C1 segment of cervical spinal cord (tissue), 14 donors: ENCODE measurements at regions not wholly inside any gene's neighbourhood (a gene's known extent, or its start where the extent isn't known, plus 50 kb on each side); places are given as distances from the start of the nearest gene placed in this dataset.
"Not testable (repeated sequence)": the region's sequence is repeated elsewhere in the genome, so short reads cannot be mapped to it uniquely, and the experiment has no call there.

Source experiments
- DNase-seq, 14 donors: peaks; one replicate each; lab custom pipeline; 2025; lab: John Stamatoyannopoulos, UW

DNA sequence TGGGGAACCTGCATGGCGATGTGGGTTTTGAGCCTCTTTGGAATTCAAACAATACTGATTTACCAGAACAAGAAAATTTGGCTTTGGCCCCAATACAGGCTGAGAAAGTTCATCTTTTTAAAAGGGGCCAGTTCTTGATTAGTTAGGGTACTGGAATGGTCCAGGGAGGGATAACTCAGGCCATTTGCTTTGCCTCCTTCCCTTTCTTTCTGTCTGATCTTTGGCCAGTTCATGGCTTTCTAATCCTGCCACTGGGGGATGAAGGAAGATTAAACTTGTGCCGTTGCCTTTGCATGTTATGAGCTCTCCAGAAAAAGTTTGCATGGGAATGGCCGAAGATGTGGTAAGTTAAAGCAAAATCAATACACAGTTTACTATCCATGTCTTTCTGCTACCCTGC, 78.4 kb downstream of the ADAMTS15 start:
- no peak for DNase-seq

DNA sequence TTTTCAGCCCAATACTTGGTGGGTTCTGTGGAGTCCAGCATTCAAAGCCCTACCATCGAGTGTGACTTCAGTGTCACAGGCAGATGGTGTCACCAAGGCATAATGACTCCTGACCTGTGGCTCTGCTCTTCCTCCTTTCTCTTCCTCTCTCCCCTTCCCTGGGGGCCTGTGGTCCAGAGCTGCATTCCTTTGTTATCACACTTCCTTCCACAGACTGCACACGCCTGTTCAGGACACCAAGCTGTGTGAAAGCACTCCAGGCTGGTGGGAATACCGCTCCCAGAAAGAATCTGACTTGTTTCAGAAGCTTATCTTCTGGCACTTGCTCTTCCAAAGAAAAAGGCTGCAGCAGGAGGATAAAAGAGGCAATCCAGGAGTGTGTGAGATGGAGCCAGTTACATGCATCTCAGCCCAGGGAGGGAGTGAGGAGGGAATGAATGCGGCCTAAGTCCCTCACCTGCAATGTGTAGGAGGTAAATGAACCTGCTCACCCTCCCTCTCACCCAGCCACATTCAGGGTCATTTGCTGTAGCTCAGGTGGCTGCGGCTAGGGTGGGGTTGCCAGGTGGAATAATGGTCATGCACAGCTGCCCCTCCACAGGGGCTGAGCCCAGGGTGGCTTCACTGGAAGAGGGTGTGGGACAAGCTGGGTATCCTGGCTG, 79.3 kb downstream of the ADAMTS15 start:
- no peak for DNase-seq

DNA sequence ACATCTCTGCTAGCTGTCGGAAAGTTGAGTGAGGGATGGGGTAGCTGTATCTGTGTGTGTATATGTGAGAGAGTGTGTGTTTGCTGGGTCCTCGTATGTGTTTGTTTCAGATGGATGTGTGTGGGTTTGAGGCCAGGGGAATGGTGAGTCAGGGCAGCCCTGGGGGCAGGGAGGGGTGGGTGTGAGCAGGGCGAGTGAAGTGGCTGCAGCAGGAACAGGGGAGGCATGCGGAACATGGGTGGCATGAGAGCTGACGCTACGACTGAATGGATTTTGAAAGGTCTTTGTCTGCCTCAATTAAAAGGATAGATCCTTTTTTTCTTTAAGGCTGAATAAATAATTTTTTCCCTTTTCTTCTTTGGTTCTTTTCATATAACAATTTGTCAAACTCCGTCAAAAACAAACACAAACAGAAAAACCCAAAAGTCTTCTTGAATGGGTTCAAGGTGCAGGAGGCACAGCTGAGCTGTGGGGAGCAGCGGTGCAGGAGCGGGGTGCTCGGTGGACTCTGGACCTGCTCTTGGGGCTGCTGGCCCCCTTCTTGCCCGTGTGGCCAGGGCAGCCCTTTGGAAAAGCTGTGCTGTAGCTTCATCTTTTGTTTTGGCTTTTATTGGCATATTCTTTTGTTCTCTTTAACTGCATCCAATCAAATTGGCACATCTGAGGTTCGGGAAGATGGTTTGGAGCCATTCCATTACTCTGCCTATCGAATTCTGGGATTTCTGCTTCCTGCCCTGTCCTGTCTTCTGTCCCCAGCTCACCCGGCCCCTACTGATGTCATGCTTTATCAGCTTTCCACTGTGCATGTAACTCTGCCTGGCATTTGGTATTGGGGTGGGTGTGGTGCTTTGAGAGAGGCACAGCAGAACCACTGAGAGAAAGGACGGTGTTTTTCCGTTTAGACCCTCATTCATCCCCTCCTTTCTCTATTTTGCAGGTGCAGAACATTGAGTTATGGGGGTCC, 80.1 kb downstream of the ADAMTS15 start:
- no peak for DNase-seq

DNA sequence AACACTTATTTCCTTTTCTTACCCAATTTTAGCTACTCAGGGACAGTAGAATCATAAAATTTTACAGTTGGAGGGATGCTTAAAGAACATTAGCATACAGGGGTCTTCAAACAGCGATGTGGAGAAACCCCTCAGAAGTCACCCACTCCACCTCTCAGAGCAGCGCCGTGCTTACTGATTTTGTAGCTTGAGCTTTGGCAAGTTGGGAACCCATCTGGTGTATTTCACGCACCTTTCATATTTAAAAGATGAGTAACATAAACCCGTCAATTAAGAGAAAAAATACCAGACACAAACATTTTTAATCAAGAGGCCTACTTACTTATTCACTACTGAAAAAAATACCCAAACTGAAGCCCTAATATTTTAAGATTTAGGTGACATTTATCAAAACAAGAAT, 80.9 kb downstream of the ADAMTS15 start:
- no peak for DNase-seq

DNA sequence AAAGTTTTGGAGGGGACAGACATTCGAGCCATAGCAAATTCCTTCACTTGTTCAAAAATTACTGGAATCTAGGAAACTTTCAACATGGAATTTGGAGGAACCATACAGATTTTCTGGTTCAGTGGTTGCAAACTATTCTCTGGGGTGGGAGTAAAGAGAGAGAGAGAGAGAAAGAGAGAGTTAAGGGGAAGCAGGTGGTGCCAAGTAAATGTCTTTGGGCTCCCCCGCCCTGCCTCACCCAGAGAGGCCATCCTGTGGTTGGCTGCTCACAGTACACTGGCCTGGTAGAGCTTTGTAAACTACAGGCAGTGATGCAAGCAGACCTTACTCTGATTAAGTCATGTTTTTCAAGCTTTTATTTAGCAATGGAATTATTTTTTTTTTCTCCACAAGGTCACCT, 82.6 kb downstream of the ADAMTS15 start:
- no peak for DNase-seq

DNA sequence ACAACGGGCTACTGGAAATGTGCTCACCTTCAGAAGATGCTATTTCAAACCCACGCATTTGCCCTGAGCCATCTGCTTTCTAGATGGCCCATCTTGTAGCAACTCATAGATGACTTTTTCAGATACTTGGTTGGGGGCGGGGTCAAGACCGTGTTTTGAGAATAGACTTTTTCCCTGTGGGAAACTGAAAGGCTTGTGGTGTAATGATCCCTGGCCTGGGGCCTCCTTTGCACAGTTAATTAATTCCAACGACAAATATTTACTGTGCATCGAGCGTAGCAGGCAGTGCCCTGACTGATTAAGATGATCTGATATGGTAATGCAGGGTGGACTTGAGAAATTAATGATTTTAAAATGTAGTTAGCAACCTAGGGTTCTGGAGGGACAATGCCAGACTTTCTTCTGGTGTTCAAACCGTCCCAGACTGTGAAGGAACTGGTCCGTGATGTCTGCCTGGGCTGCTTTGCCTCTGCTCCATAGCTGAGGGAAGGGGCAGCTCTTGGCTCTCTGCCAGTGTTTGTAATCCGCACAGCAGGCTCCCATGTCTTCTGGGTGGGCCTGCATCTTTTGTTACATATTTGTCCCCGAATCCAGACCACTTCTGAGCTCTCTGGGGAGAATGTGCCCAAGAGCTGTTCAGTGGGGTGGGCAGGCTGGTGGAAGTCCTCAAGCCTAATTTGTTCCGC, 84.8 kb downstream of the ADAMTS15 start:
- DNase-seq, result no peak

DNA sequence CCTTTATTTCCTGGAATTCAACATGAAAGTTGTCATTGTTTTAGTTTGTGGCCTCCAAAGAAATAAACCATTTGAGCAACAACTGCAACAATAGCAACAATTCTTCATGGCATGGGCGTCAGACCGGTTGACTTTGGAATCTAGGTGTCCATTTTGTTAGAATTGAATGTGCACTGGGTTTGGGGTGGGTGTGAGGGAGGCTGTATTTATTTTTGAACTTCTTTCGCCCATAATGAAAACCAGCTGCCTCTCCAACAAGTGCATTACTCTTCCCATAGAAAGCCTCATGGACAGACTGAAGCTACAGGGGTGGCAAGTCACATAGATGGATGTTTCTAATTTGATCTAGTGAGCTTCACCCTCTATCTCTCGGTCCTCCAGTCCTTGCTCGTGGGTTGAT, 85.4 kb downstream of the ADAMTS15 start:
- no peak for DNase-seq

DNA sequence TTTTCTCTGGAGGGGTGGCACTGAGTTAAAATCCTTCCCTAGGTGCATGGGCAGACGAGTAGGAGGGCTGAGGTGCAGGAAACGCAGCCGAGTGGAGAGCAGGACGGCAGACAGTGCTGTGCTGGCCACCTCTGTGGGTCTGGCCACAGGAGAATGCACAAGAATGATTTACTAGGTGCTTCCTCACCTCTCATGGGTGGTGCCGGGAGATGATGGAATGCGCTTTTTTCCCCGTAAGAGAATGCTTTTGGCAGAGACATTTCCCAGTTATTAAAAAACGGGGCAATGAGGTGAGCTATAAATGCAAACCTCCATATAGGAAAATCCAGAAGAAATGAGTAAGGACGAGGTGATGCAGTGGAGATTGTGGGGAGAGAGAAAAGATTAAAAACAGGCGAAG, 86.1 kb downstream of the ADAMTS15 start:
- DNase-seq, result no peak

DNA sequence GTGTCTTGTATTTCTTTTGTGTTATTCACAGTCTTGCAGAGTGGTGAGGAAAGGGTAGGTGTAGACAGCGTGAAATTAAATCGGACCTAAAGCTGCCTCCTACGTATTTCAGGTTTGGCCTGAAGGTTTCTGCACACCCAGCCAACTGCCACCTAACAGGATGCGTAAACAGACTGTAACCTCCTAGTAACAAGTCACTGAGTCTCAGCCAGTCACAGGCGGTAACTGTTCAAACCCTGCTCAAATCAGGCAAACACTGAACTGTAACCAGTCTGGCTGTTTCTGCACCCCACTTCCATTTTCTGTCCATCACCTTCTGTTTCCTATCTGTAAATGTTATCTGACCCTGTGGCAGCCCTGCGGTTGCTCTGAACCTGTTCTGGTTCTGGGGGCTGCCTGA, 87.1 kb downstream of the ADAMTS15 start:
- DNase-seq, result no peak

DNA sequence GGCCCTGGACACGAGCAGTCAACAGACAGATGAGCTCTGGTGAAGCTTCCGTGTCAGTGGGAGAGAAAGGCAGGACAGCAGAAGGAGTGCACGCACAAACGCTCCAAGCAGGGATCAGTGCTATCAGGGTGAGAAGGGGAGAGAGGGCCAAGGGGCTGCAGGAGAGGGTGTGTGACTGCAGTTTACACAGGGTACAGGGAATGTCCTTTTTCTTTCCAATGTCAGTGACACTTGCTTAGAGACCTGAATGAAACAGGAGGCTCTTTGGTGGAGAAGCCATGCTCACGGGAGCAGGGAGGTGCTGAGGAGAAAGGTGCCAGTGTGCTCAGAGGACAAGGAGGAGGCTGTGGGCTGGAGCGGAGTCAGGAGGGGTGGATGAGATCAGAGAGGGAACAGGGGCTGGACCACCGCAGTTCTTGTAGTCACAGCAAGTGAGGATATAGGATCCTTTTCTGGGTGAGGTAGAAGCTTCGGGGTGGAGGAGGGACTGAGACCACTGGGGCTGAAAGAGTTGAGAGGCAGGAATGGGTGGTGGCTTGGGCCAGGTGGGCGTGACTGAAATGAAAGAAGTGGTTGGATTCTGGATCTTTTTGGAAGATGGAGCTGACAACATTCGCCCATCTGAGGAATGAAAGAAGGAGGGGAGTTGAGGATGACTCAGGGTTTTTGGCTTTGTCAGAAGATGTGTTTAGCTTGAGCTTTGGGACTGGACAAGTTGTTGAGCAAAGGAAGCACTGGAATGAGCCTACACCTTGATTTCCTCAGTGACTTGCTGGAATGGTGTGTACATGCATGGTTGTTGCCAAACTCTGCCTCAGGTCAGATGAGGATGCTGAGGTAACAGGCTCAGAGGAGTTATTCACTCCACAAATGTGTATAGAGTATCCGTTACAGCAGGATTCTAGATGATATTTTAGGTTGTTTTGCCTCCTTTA, 87.9 kb downstream of the ADAMTS15 start:
- no peak for DNase-seq

DNA sequence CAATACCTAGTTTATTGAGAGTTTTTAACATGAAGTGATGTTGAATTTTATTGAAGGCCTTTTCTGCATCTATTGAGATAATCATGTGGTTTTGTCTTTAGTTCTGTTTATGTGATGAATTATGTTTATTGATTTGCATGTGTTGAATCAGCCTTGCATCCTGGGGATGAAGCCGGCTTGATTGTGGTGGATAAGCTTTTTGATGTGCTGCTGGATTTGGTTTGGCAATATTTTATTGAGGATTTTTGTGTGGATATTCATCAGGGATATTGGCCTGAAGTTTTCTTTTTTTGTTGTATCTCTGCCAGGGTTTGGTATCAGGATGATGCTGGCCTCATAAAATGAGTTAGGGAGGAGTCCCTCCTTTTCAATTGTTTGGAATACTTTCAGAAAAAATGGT, 91.2 kb downstream of the ADAMTS15 start:
- DNase-seq, result not testable (repeated sequence)

DNA sequence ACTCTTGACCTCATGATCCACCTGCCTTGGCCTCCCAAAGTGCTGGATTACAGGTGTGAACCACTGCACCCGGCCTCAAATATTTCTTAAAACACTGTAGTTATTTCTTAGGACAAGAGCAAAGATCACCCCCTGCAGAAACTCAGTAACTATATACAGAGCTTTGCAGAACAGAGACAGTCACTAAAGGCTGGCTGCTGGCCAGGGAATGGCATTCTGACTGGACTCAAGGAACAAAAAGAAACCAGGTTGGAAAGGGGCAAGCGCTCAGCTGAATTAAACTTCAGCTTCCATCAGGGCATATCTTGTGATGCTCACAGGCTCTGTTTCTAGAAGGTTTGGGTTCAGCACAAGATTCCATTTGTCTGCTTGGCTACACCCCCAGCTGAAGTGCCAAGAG, 95.8 kb downstream of the ADAMTS15 start:
- no peak for DNase-seq

DNA sequence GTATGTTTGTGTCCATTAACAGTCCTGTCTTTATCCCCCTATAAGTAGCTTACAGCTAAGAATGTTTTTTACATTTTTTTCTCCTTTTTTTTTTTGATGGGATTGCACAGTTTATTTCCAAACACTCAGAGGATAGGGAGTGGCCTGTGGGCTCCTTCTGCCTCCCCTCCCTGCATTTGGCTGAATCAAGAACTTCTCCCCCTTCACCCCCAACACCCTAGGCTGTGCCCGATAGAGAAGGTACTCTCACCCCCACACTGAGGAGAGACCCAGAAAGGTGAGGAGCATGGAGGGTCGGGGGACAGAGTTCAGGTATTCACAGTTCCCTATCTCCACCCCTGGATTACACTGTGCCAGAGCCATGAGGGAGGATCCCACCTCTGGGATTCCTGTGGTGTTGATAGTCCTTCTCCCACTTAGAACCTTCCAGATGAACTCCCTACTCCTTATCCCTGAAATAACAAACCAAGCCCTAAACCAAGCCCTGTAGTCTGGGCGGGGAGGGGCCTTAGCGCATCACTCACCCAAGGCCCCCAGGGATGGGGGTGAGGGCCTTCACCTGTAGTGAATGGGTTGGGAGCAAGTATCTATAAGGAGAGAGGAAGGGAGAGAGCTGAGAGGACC, 97.1 kb downstream of the ADAMTS15 start:
- no peak for DNase-seq

DNA sequence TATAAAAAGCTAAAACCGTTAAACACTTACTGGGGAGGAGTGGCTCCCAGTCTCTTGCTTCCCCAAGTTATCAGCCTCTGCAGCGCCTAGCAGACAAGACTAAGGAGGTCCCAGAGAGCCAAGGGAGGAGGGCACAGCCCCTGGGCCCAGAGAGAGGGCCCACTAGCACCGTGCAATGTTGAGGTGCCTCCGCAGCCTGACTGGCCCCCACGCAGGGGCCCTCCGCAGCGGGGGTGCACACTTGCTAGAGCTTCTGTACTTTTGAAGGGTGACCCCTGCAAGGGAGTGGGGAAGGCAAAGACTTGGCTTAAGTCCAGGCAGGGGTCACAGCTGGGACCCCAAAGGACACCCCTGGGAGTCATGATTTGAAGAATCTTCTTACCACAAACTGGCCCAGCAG, 98.0 kb downstream of the ADAMTS15 start:
- DNase-seq, result no peak

DNA sequence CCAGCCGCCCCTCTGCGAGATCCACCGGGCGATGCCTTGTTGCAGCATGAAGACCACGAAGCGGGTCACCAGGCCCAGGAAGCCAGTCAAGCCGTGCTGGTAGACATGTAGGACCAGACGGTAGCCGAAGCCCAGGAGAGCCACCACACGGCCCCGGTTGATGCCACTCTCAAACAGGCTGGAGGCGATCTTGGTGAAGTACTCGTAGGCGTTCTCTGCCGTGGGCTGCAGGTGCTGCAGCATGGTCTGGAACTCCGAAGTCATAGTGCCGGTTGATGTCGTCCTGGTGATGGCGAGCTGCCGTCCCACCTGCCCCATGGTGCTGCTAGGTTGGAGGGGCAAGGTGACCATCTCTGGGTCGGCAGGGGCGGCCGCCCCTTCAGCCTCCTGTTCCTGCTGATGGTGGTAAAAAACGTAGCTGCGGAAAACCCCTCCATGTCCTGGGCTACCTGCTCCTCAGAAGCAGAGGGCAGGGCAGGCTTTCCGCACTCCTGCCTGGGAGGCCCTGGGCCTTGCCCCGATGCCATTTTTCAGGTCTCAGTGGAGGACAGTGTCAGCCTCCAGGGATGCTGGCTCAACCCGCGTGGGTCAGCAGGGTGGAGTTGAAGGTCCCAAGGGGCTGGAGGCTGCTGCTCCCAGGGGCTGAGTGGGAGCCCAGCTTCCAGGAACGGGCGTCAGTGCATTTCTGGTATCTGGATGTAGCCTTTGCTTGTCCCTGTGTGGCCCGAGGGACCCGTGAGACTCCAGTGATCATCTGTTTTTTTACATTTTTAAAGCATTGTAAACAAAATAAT, 98.7 kb downstream of the ADAMTS15 start:
- no peak for DNase-seq

DNA sequence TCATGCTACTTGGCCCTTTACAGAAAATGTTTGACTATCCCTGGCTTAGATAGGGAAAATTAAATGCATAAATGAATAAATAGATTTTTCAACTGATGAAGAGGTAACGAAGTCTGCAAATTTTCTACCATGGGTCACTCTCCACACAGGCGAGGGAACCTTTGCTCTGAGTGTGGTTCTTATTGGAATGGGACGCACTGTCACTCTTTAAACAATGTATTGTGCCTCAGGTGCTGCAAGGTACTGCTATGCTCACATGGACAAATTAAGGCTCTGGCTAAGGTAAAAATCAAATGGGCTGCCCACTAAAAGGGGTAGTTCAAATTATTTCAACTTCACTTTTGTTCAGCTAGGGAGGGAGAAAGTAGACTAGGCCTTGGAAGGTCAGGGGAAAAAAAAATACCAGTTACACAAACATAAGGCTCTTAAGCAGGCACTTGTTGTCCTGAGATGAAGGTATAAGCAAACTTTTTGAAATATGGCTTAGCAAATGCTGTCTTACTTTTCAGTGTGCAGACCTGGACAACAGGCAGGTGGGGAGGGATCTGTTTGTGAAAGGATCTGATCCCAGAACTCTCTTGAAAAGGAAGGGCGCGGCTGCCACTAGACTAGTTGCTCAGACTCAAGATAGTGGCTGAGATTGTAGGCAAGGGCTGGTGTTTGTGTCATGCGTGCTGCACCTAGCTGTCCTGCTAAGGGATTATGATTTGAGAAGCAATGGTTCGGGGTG, 99.5 kb downstream of the ADAMTS15 start:
- no peak for DNase-seq

DNA sequence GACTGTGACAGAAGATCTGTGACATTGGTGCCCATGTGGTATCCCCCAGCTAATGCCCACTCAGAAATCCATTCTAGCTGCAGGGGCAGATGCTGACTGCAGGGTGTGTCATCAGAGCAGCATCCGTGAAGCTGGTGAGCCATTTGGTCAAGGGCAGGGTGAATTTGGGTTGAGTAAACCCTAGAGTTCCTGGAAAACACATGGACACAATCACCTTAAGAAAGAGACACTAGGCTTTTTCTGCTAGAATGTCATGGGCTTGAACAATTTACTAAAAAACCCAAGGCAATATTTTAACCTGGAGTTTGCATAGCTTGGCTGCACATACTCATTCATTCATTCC, 100.0 kb downstream of the ADAMTS15 start:
- DNase-seq, result no peak

DNA sequence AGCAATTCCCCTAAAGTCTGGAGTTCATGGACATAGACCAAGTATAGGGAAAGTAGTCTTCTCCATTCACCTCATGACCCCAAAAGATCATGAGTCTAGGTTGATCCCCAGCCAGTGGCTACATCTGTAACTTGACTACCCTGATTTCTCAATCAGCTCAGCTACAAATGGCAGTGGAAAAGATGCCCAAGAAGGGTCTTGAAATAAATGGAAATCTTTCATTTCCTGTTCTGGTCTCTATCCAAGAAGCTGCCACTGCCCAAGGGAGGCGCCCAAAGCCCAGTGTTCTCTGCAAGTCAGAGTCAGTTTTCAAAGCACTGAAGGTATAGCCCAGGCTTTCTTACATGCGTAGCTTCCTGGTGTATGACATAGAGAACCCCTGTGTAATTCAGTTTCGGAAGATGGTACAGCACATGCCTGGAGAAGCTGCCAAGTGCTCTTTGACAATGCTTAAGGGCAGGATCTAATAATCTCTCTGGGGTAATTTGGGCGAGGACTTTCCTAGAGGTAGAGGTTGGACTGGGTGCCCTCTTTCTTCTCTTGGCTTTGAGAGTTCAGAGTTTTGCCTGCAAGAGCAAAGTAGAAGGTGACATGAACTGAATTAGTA, 101.1 kb downstream of the ADAMTS15 start:
- DNase-seq, result no peak

DNA sequence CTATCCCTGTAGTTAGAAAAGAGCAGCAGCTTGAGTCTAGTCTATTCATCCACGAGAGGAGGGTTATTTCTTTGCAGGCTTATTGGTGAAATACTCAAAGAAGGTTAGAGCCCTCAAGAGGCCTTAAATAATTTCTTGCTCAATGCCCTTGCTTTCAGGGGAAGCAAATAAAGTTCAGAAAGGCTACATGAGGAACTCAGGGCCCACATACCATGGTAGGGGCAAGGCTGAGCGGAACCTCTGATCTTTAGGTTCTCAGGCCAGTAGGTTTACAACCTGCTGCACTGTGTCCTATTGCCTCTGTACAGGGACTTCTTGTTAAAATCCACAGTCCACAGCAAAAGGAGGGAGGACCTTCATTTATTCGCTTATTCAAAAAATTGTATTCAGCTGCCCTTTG, 101.7 kb downstream of the ADAMTS15 start:
- DNase-seq, result no peak
